ENCODE measurements at regions not wholly inside any gene's neighbourhood (a gene's known extent, or its start where the extent isn't known, plus 50 kb on each side); places are given as distances from the start of the nearest gene placed in this dataset.
"Not testable (repeated sequence)": the region's sequence is repeated elsewhere in the genome, so short reads cannot be mapped to it uniquely, and the experiment has no call there.

GRCh38 chr9:72459308-72459707, 62.1 kb upstream of the TMC1 start:
- H3K4me3 ChIP-seq (ENCODE audit: low read depth, low read length) = no peak overlapping the region
- no peak for DNase-seq (ENCODE audit: low read depth)
- no peak for TF ChIP-seq CTCF (IDR thresholded peaks at IDR 0.05; ENCODE audit: insufficient read depth, low read length)

GRCh38 chr9:72458153-72458552, 63.3 kb upstream of the TMC1 start:
- TF ChIP-seq CTCF (IDR thresholded peaks at IDR 0.05; ENCODE audit: insufficient read depth, low read length) = no peak
- no peak overlapping the region for H3K4me3 ChIP-seq (ENCODE audit: low read depth, low read length)
- DNase-seq (ENCODE audit: low read depth) = no peak

- TF ChIP-seq CTCF (IDR thresholded peaks at IDR 0.05; ENCODE audit: insufficient read depth, low read length) = no peak
- H3K4me3 ChIP-seq (ENCODE audit: low read depth, low read length) = no peak overlapping the region
- DNase-seq (ENCODE audit: low read depth) = no peak
Measured at GRCh38 chr9:72457366-72457765, 64.0 kb upstream of the TMC1 start.

- H3K4me3 ChIP-seq (ENCODE audit: low read depth, low read length) = no peak overlapping the region
- peak; percentile 50 for DNase-seq (ENCODE audit: low read depth)
- no peak for TF ChIP-seq CTCF (IDR thresholded peaks at IDR 0.05; ENCODE audit: insufficient read depth, low read length)
Measured at GRCh38 chr9:72454871-72455491, 66.4 kb upstream of the TMC1 start.

GRCh38 chr9:72453797-72454196, 67.6 kb upstream of the TMC1 start:
- no peak for TF ChIP-seq CTCF (IDR thresholded peaks at IDR 0.05; ENCODE audit: insufficient read depth, low read length)
- no peak for DNase-seq (ENCODE audit: low read depth)
- no peak overlapping the region for H3K4me3 ChIP-seq (ENCODE audit: low read depth, low read length)

- H3K4me3 ChIP-seq (ENCODE audit: low read depth, low read length); DNase-seq (ENCODE audit: low read depth): not testable (repeated sequence)
Measured at GRCh38 chr9:72446241-72446640, 75.2 kb upstream of the TMC1 start.

- TF ChIP-seq CTCF (IDR thresholded peaks at IDR 0.05; ENCODE audit: insufficient read depth, low read length) = no peak
- H3K4me3 ChIP-seq (ENCODE audit: low read depth, low read length) = no peak overlapping the region
- DNase-seq (ENCODE audit: low read depth) = no peak
Measured at GRCh38 chr9:72445306-72445995, 76.0 kb upstream of the TMC1 start.

Measured in fibroblast of the aortic adventitia (primary cell).